ENCODE measurements at regions not wholly inside any gene's neighbourhood (a gene's known extent, or its start where the extent isn't known, plus 50 kb on each side); places are given as distances from the start of the nearest gene placed in this dataset.

DNA sequence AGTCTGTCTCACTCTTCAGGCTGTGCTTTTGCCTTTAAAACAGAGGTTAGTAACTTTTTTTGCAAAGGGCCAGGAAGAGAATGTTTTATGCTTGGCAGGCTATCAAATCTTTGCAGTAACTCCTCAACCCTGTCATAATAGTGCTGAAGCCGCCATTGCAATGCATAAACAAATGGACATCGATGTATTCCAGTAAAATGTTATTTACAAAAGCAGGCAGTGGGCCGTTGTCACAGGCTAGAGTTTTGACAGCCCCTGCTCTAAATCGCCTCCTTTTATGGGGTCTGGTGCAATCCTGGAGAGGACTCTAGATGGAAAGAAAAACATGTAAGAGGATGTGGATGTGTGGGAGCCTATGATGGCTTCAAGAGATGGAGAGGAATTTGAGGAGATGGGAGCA lies 568.3 kb downstream of the TYW1 start:
- Histone ChIP-seq H3K9ac (no peak overlapping the region), H4K20me1 (ENCODE audit: insufficient read depth) (no peaks in the 10 kb centered on the region), H3K4me2 (ENCODE audit: unreplicated experiment) (no peak overlapping the region), H3K27me3 (replicated peaks; ENCODE audit: insufficient read depth) (no peaks in the 10 kb centered on the region), H3K9me3 (ENCODE audit: low read depth) (no peaks in the 10 kb centered on the region), H3F3A (ENCODE audit: insufficient read depth) (no peaks in the 10 kb centered on the region), H3K4me1 (ENCODE audit: insufficient read depth) (no peaks in the 10 kb centered on the region), H3K27ac (no peak overlapping the region), H3K36me3 (ENCODE audit: low read depth) (no peaks in the 10 kb centered on the region), H3K79me2 (ENCODE audit: insufficient read depth) (no peaks in the 10 kb centered on the region), H2AFZ (no peak overlapping the region), H3K4me3 (no peak overlapping the region), H3K9me2 (ENCODE audit: insufficient read depth) (no peaks in the 10 kb centered on the region)
- no peak for DNase-seq
- TF ChIP-seq EZH2 (IDR thresholded peaks at IDR 0.05; ENCODE audit: insufficient read depth, poor library complexity, severe bottlenecking) (no peak), EZH2phosphoT487 (IDR thresholded peaks at IDR 0.05; ENCODE audit: insufficient read depth, low read depth) (no peak)
- in situ Hi-C loops (cut with MboI) = no loop called here
- 29 to 35% methylated on average over 4 of the region's 4 CpGs for WGBS, 2 experiments (ENCODE audit: low coverage in 1 of 2, low lambda C conversion rate in 2 of 2, missing lambda C conversion rate in 2 of 2)

DNA sequence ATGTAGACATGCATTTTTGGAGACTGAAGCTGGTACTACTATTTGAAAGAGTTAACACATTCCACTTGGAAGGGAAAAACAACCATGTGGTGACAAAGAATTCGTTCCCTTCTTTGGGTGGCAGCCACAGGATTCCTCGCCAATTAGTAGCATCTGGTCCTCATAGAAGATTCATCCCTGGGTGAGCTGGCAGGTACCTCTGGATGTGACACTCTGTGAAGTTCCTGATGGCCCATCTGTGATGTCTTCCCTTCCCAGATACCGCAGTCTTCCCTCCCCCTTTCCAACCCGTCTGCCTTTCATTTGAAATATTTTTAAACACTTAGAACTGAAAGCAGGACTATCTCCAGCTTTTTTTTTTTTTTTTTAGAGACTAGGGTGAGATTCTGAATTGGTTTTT lies 569.5 kb downstream of the TYW1 start:
- 1% methylated on average over 4 of the region's 4 CpGs for WGBS, 2 experiments (ENCODE audit: low coverage in 1 of 2, low lambda C conversion rate in 2 of 2, missing lambda C conversion rate in 2 of 2)
- Histone ChIP-seq H3K79me2 (ENCODE audit: insufficient read depth) (no peaks in the 10 kb centered on the region), H3K4me3 (no peak overlapping the region), H3K4me2 (ENCODE audit: unreplicated experiment) (no peak overlapping the region), H4K20me1 (ENCODE audit: insufficient read depth) (no peaks in the 10 kb centered on the region), H3K27me3 (replicated peaks; ENCODE audit: insufficient read depth) (no peaks in the 10 kb centered on the region), H3K4me1 (ENCODE audit: insufficient read depth) (no peaks in the 10 kb centered on the region), H3K9me2 (ENCODE audit: insufficient read depth) (no peaks in the 10 kb centered on the region), H2AFZ (no peak overlapping the region), H3K27ac (no peak overlapping the region), H3K9me3 (ENCODE audit: low read depth) (no peaks in the 10 kb centered on the region), H3K36me3 (ENCODE audit: low read depth) (no peaks in the 10 kb centered on the region), H3F3A (ENCODE audit: insufficient read depth) (no peaks in the 10 kb centered on the region), H3K9ac (no peak overlapping the region)
- in situ Hi-C loops (cut with MboI) = no loop called here
- TF ChIP-seq EZH2phosphoT487 (IDR thresholded peaks at IDR 0.05; ENCODE audit: insufficient read depth, low read depth) (no peak), EZH2 (IDR thresholded peaks at IDR 0.05; ENCODE audit: insufficient read depth, poor library complexity, severe bottlenecking) (no peak)
- no peak for DNase-seq

DNA sequence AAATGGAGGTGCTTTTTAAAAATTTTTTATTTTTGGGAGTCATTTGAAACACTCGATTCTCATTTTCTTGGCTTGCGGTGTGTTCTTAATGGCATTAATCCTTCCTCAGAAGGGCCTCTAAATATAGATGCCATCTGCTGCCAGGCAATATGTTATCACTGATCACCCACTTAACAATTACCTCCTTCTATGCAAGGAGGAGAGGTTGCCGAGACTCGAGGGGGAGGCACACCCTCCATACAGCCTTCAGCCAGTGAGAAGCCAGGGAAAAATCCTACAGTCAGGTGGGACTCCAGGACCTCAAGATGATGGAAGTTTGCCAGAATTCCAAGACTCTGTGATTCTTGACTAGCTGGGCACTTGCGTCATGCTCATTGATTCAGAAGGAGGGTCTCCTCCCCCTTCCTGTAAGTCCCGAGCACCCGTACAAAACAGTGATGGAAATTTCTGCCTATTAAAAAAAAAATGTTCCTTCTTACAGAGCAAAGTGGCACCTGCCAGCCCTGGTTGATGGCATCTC lies 574.5 kb downstream of the TYW1 start:
- no peaks in the 10 kb centered on the region for H3K9me3 ChIP-seq (ENCODE audit: low read depth)
- no peak overlapping the region for H3K9ac ChIP-seq
- DNase-seq = no peak
- no peaks in the 10 kb centered on the region for H3K27me3 ChIP-seq (replicated peaks; ENCODE audit: insufficient read depth)
- in situ Hi-C loops (cut with MboI) = no loop called here
- H3K79me2 ChIP-seq (ENCODE audit: insufficient read depth) = no peaks in the 10 kb centered on the region
- no peaks in the 10 kb centered on the region for H3K9me2 ChIP-seq (ENCODE audit: insufficient read depth)
- no peak overlapping the region for H3K4me2 ChIP-seq (ENCODE audit: unreplicated experiment)
- H4K20me1 ChIP-seq (ENCODE audit: insufficient read depth) = no peaks in the 10 kb centered on the region
- no peaks in the 10 kb centered on the region for H3F3A ChIP-seq (ENCODE audit: insufficient read depth)
- no peaks in the 10 kb centered on the region for H3K36me3 ChIP-seq (ENCODE audit: low read depth)
- 48 to 61% methylated on average over 7 of the region's 7 CpGs for WGBS, 2 experiments (ENCODE audit: low coverage in 1 of 2, low lambda C conversion rate in 2 of 2, missing lambda C conversion rate in 2 of 2)
- H3K4me3 ChIP-seq = no peak overlapping the region
- no peak overlapping the region for H3K27ac ChIP-seq
- no peak for TF ChIP-seq EZH2 (IDR thresholded peaks at IDR 0.05; ENCODE audit: insufficient read depth, poor library complexity, severe bottlenecking)
- no peak for TF ChIP-seq EZH2phosphoT487 (IDR thresholded peaks at IDR 0.05; ENCODE audit: insufficient read depth, low read depth)
- H3K4me1 ChIP-seq (ENCODE audit: insufficient read depth) = no peaks in the 10 kb centered on the region
- no peak overlapping the region for H2AFZ ChIP-seq

DNA sequence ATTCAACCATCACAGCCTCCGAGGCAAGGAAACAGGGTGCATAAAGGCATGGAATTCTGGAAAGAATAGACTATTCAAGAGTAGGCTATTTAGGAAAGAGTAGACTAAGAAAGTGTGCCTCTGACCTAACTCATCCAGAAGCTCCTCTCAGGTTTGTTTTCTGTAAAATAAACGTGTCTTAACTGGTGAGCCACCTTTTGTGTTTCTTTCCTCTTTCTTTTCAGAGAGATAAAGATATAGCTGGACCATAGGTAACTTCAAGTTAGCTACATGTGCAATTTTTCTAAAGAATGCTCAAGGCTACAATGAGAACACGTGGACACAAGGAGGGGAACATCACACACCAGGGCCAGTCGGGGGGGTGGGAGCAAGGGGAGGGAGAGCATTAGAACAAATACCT lies 577.0 kb downstream of the TYW1 start:
- no peak for DNase-seq
- no peak overlapping the region for H3K4me3 ChIP-seq
- in situ Hi-C loops (cut with MboI) = no loop called here
- no peaks in the 10 kb centered on the region for H3K9me2 ChIP-seq (ENCODE audit: insufficient read depth)
- no peaks in the 10 kb centered on the region for H3K79me2 ChIP-seq (ENCODE audit: insufficient read depth)
- H3K9ac ChIP-seq = no peak overlapping the region
- H3K36me3 ChIP-seq (ENCODE audit: low read depth) = no peaks in the 10 kb centered on the region
- no peak for TF ChIP-seq EZH2phosphoT487 (IDR thresholded peaks at IDR 0.05; ENCODE audit: insufficient read depth, low read depth)
- TF ChIP-seq EZH2 (IDR thresholded peaks at IDR 0.05; ENCODE audit: insufficient read depth, poor library complexity, severe bottlenecking) = no peak
- no peak overlapping the region for H2AFZ ChIP-seq
- H3K4me2 ChIP-seq (ENCODE audit: unreplicated experiment) = no peak overlapping the region
- no peaks in the 10 kb centered on the region for H3K27me3 ChIP-seq (replicated peaks; ENCODE audit: insufficient read depth)
- no peaks in the 10 kb centered on the region for H4K20me1 ChIP-seq (ENCODE audit: insufficient read depth)
- 15 to 22% methylated on average over 4 of the region's 4 CpGs for WGBS, 2 experiments (ENCODE audit: low coverage in 1 of 2, low lambda C conversion rate in 2 of 2, missing lambda C conversion rate in 2 of 2)
- no peaks in the 10 kb centered on the region for H3K4me1 ChIP-seq (ENCODE audit: insufficient read depth)
- H3F3A ChIP-seq (ENCODE audit: insufficient read depth) = no peaks in the 10 kb centered on the region
- no peak overlapping the region for H3K27ac ChIP-seq
- no peaks in the 10 kb centered on the region for H3K9me3 ChIP-seq (ENCODE audit: low read depth)

DNA sequence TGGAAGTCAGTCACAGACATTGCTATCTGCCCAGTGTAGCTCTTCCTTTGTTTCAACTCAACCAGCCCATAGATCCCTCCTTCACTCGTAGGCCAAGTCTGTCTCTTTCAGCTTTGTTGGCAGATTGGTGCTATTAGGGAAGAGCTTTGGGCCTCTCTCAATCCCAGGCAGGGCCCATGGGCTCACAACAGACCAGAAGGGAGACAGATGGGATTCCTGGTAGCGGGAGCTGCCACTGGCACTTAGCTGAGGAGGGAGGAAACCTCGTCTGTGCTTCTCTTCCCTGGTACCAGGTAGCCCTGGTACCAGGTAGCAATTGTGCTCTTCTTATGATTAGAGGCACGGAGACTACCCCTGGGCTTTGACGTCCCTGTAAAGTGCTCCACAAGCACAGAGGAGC lies 592.0 kb downstream of the TYW1 start:
- H3K79me2 ChIP-seq (ENCODE audit: insufficient read depth) = no peaks in the 10 kb centered on the region
- in situ Hi-C loops (cut with MboI) = no loop called here
- H3K36me3 ChIP-seq (ENCODE audit: low read depth) = no peaks in the 10 kb centered on the region
- H2AFZ ChIP-seq = no peak overlapping the region
- no peaks in the 10 kb centered on the region for H3K9me3 ChIP-seq (ENCODE audit: low read depth)
- H3K27me3 ChIP-seq (replicated peaks; ENCODE audit: insufficient read depth) = no peaks in the 10 kb centered on the region
- no peaks in the 10 kb centered on the region for H3K9me2 ChIP-seq (ENCODE audit: insufficient read depth)
- no peaks in the 10 kb centered on the region for H3K4me1 ChIP-seq (ENCODE audit: insufficient read depth)
- H3K4me3 ChIP-seq = no peak overlapping the region
- no peaks in the 10 kb centered on the region for H4K20me1 ChIP-seq (ENCODE audit: insufficient read depth)
- H3K27ac ChIP-seq = no peak overlapping the region
- no peak for DNase-seq
- no peaks in the 10 kb centered on the region for H3F3A ChIP-seq (ENCODE audit: insufficient read depth)
- WGBS, 2 experiments (ENCODE audit: low coverage in 1 of 2, low lambda C conversion rate in 2 of 2, missing lambda C conversion rate in 2 of 2) = 11 to 17% methylated on average over 5 of the region's 5 CpGs
- no peak overlapping the region for H3K9ac ChIP-seq
- TF ChIP-seq EZH2 (IDR thresholded peaks at IDR 0.05; ENCODE audit: insufficient read depth, poor library complexity, severe bottlenecking) = no peak
- no peak for TF ChIP-seq EZH2phosphoT487 (IDR thresholded peaks at IDR 0.05; ENCODE audit: insufficient read depth, low read depth)
- H3K4me2 ChIP-seq (ENCODE audit: unreplicated experiment) = no peak overlapping the region

All from GM23248 (cell line).